Naive B cell (primary cell): ENCODE measurements at regions not wholly inside any gene's neighbourhood (a gene's known extent, or its start where the extent isn't known, plus 50 kb on each side); places are given as distances from the start of the nearest gene placed in this dataset.
"Not testable (repeated sequence)": the region's sequence is repeated elsewhere in the genome, so short reads cannot be mapped to it uniquely, and the experiment has no call there.

Experiments used
- ATAC-seq, 2 donors: fragments of 150-1000 bp; cut with Tn5 transposase; 2 replicates each; pipeline ENCODE4 v1.10.0; 2021; ENCODE audit warnings: low read depth in 2 of 2, mild to moderate bottlenecking in 2 of 2, moderate library complexity in 2 of 2
- DNase-seq: peaks from one replicate; pipeline ENCODE4 v3.0.0; 2022
- H3K27ac Mint-ChIP-seq, 6 donors: one replicate each; pipeline ENCODE4 v1.8.0; 2020 to 2022; ENCODE audit warnings: mild to moderate bottlenecking in 6 of 6, mixed read lengths in 6 of 6, moderate library complexity in 5 of 6, inconsistent platforms in 2 of 6
- H3K27me3 Mint-ChIP-seq, 3 donors: one replicate each; pipeline ENCODE4 v1.8.0; 2021 to 2022; ENCODE audit warnings: mixed read lengths in 3 of 3, mild to moderate bottlenecking in 1 of 3
- H3K36me3 Mint-ChIP-seq, 2 donors: one replicate each; pipeline ENCODE4 v1.8.0; 2020 to 2022; ENCODE audit warnings: mixed read lengths in 2 of 2, inconsistent platforms in 1 of 2, mild to moderate bottlenecking in 1 of 2
- H3K4me1 Mint-ChIP-seq, 3 donors: one replicate each; pipeline ENCODE4 v1.8.0; 2020 to 2022; ENCODE audit warnings: mixed read lengths in 3 of 3, inconsistent platforms in 1 of 3, mild to moderate bottlenecking in 1 of 3, moderate library complexity in 1 of 3
- H3K4me3 Mint-ChIP-seq, 8 donors: one replicate each; pipeline ENCODE4 v1.8.0; 2020 to 2022; ENCODE audit warnings: mild to moderate bottlenecking in 8 of 8, mixed read lengths in 8 of 8, moderate library complexity in 8 of 8, inconsistent platforms in 2 of 8
- H3K9me3 Mint-ChIP-seq, 7 donors: one replicate each; pipeline ENCODE4 v1.8.0; 2020 to 2022; ENCODE audit warnings: mixed read lengths in 7 of 7, mild to moderate bottlenecking in 5 of 7, inconsistent platforms in 2 of 7, moderate library complexity in 1 of 7

DNA sequence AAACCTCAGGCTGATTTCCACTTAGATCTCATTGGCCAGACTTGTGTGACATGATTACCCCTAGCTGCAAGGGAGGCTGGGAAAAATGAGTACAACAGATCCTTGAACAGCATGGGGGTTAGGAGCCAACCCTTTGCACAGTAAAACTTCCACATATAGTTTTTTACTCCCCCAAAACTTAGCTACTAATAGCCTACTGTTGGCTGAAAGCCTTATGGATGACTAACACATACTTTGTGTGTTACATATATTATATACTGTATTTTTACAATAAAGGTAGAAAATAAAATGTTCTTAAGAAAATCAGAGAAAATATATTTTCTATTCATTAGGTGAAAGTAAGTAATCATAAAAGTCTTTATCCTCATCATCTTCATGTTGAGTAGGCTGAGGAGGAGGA is 217.4 kb downstream of the NMUR2 start:
- H3K27me3 Mint-ChIP-seq: peaks cover 9 to 11% (median 11%) of the 10 kb centered on the region in 3 donors
- H3K27ac Mint-ChIP-seq: no peak overlapping the region
- no peak overlapping the region for H3K4me3 Mint-ChIP-seq
- no peak for DNase-seq
- peaks cover 0 to 22% (median 9%) of the 10 kb centered on the region in 7 donors for H3K9me3 Mint-ChIP-seq
- ATAC-seq: no peak
- H3K36me3 Mint-ChIP-seq: peaks cover 0 to under 1% of the 10 kb centered on the region in 2 donors
- no peaks in the 10 kb centered on the region for H3K4me1 Mint-ChIP-seq

DNA sequence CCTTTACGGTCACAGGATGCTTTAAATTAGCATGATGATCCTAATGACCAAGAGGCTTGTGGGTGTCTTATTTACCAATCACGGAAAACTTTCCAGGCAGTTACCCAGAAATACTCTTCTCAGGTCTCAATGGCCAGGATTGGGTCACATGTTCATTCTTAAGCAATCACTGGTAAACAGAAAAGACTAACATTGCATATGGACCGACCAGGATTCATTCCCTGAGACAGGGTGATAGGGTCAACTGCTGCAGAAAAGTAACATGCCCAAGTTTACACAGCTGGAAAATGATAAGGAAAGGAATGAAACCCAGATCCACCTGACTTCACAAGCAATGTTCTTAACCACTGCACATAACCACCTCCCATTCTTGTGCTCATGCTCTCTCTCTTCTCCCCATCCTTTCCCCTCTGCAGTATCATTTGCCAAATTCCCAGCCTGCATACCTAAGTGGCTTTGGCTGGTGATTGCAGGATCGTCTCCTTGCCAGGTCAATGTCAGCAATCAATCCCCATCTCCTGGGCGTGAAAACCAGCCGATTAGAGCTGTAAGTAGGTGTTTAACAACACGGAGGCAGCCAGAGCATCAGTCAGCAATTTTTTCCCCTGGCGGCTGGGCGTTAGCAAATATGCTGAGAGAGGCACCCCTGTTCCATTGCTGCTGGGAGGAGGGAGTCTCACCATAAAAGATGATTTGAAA is 219.4 kb downstream of the NMUR2 start:
- Mint-ChIP-seq H3K9me3 (peaks cover 0 to 19% (median 11%) of the 10 kb centered on the region in 7 donors), H3K27me3 (peaks cover 9 to 11% (median 11%) of the 10 kb centered on the region in 3 donors), H3K27ac (peak overlapping the region in 1 of 6 donors; percentile 79), H3K4me3 (peak overlapping the region in 1 of 8 donors; percentile 44), H3K36me3 (no peaks in the 10 kb centered on the region), H3K4me1 (no peaks in the 10 kb centered on the region)
- DNase-seq (no peak), ATAC-seq (no peak)

DNA sequence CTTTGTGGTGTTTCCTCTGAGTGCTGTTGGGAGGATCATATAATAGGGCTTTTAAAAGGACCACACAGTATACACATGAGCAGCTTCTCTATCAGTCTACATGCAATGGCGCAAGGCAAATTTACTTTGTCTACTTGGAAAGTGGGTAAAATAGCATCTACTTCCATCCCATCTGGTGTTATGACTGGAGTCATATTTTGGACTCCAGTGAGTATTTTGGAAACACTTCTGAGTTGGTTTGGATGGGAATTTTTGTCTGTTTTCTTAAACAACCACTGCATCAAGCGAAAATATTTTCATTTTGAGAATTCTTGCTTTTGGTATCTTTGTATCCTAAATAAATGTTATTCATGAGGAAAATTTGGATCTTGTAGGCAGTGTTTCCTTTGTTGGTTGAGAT is 220.8 kb downstream of the NMUR2 start:
- ATAC-seq: no peak
- H3K36me3 Mint-ChIP-seq: no peaks in the 10 kb centered on the region
- no peaks in the 10 kb centered on the region for H3K4me1 Mint-ChIP-seq
- peaks cover 4 to 11% (median 9%) of the 10 kb centered on the region in 3 donors for H3K27me3 Mint-ChIP-seq
- peaks cover 0 to 29% (median 14%) of the 10 kb centered on the region in 7 donors for H3K9me3 Mint-ChIP-seq
- H3K4me3 Mint-ChIP-seq: no peak overlapping the region
- no peak overlapping the region for H3K27ac Mint-ChIP-seq
- DNase-seq: no peak

DNA sequence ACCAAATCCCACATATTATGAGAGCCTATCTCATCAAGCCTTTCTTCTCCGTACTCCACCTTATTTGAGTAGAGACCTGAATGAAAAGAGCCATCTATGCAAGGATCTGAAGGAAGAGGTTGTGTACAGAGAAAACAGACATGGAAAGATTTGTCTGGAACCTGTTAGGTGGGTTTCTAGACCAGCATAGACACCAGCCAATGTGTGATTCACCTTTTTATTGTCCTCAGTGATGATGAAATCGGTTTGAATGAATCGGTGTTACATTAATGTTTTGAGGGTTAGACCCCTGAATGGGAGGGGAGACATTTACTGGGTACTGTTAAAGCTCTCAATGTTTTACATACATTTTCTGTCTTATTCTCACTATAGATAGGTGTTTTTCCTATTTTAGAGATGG is 223.6 kb downstream of the NMUR2 start:
- Mint-ChIP-seq H3K4me3 (no peak overlapping the region), H3K36me3 (no peaks in the 10 kb centered on the region), H3K9me3 (peaks cover 0 to 28% (median 15%) of the 10 kb centered on the region in 7 donors), H3K27me3 (peaks cover 0 to 11% (median 6%) of the 10 kb centered on the region in 3 donors), H3K27ac (no peak overlapping the region), H3K4me1 (no peaks in the 10 kb centered on the region)
- ATAC-seq: no peak
- DNase-seq: no peak

DNA sequence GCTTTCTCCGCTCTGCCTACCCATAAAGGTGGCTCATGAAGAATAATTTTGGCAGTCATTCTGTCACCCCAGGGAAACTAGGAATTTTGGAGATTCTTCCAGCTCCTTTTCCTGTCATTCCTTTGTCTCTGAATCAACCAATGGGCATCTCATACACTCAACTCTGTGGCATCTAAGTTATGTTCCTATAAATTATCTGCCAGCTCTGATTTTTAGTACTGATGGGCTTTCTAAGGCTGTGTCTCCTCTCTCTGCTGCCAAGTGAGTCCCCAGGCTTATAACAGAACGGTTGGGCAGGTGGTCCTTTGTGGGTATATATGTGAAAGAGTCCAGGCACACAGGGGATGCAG is 226.8 kb downstream of the NMUR2 start:
- ATAC-seq (no peak), DNase-seq (no peak)
- H3K4me3 Mint-ChIP-seq: no peak overlapping the region
- no peaks in the 10 kb centered on the region for H3K4me1 Mint-ChIP-seq
- H3K36me3 Mint-ChIP-seq: no peaks in the 10 kb centered on the region
- peaks cover 5 to 19% (median 6%) of the 10 kb centered on the region in 3 donors for H3K27me3 Mint-ChIP-seq
- H3K27ac Mint-ChIP-seq: no peak overlapping the region
- H3K9me3 Mint-ChIP-seq: peaks cover 5 to 39% (median 13%) of the 10 kb centered on the region in 7 donors

DNA sequence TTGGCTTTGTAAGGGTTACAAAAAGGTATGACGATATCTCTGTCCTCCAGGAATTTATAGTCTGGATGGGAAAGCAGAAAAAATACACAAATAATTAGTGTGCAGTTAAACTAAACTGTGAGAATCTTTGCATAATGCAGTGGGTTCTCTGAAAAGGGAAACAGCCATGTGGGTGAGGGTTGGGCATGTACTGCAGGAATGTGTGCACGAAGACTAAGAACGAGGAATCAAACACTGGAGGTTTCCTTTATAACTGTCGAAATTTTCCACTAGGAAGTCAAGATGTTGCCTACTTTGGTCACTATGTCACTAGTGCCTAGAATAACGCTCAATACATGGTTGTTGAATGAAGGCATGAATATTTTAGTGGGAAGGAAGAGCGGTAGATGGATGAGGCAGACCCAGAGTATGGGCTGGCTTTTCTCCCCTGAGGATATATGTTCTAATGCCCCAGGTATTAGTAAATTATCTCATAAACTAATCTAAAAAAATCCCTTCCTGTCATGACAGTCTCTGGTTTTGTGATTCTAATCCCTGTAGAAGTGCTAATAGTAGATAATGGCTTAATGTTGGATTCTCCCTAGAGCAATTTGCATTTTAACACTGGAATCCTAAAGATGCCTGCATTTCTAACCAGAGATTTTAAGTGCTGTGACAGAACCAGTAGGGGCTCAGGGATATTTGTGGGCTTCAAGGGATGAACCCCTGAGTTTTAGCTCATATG is 227.3 kb downstream of the NMUR2 start:
- no peak for DNase-seq
- H3K4me1 Mint-ChIP-seq: no peaks in the 10 kb centered on the region
- peaks cover 5 to 19% (median 6%) of the 10 kb centered on the region in 3 donors for H3K27me3 Mint-ChIP-seq
- no peak for ATAC-seq
- no peak overlapping the region for H3K4me3 Mint-ChIP-seq
- H3K27ac Mint-ChIP-seq: no peak overlapping the region
- H3K9me3 Mint-ChIP-seq: peaks cover 5 to 39% (median 12%) of the 10 kb centered on the region in 7 donors
- no peaks in the 10 kb centered on the region for H3K36me3 Mint-ChIP-seq

DNA sequence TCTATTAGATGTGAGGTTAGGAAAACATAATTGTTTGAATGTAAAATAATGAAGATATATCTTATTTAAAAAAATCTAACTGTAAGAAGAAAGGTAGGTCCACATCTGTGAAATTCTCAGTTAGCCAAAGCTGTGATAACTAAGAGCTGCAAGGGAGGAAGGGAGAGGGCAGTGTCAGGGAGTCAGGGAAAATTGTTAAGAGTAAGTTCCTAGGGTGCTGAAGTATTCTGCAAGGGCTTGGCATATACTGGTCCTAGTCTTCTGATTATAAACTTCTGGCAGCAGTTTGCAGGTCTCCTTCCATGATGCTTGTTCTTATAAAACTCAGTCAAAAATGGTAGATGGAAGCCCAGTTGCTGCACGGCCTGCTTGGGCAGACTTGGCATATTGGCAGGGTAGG is 233.2 kb downstream of the NMUR2 start:
- Mint-ChIP-seq H3K4me3 (no peak overlapping the region), H3K27ac (no peak overlapping the region), H3K27me3 (peaks cover 5 to 19% (median 19%) of the 10 kb centered on the region in 3 donors)

DNA sequence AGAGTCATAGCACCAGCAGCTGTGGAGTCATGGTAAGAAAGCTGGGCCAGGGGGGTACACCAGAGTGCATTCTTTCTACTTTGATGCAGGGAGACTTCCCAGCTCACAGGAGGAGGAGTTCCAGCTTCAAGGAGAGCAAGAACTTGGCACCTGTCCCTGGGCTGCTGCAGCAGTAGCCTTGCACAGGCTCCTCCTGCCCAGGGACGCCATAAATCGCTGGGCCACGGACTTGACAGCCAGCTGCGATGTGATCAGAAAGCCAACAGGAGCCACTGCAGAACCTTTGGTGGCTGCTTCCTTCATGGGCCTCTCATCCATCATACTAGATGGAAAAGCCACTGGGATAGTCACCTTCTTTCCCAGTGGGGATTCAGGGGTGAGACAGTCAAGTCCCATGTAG is 234.7 kb downstream of the NMUR2 start:
- no peak for DNase-seq
- peaks cover 0 to 11% (median 3%) of the 10 kb centered on the region in 7 donors for H3K9me3 Mint-ChIP-seq
- H3K4me1 Mint-ChIP-seq: no peaks in the 10 kb centered on the region
- no peak overlapping the region for H3K4me3 Mint-ChIP-seq
- peaks cover 5 to 19% (median 11%) of the 10 kb centered on the region in 3 donors for H3K27me3 Mint-ChIP-seq
- ATAC-seq: no peak
- H3K36me3 Mint-ChIP-seq: no peaks in the 10 kb centered on the region
- no peak overlapping the region for H3K27ac Mint-ChIP-seq

More for the DNA sequence above, 233.2 kb downstream of the NMUR2 start:
- H3K9me3 Mint-ChIP-seq: peaks cover 0 to 11% (median 5%) of the 10 kb centered on the region in 7 donors
- no peaks in the 10 kb centered on the region for H3K36me3 Mint-ChIP-seq
- no peak for DNase-seq
- ATAC-seq: no peak
- H3K4me1 Mint-ChIP-seq: no peaks in the 10 kb centered on the region

DNA sequence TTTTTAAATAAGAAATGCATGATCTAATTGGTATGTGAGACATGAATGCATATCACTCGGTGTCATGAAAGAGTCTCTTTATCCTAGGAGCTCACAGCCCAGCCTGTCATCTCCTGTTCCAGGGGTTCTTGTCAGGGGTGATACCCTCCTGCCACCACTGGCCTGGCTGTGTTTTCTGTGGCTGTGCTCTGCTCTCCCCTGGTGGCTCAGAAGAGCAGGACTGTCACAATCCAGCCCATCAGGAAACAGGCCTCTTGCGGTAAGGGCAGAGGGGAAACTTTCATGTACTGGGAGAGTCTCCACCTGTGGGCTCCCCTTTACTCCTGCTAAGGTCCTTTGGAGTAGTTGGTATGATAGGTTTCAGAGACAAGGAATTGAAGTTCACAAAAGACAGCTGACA is 240.2 kb upstream of the GLRA1 start:
- Mint-ChIP-seq H3K36me3 (no peaks in the 10 kb centered on the region), H3K27me3 (peaks cover 0 to 6% (median 0%) of the 10 kb centered on the region in 3 donors), H3K4me3 (no peak overlapping the region), H3K4me1 (no peaks in the 10 kb centered on the region), H3K27ac (no peak overlapping the region), H3K9me3 (peaks cover 0 to 3% (median 0%) of the 10 kb centered on the region in 7 donors)
- ATAC-seq: no peak
- DNase-seq: no peak

DNA sequence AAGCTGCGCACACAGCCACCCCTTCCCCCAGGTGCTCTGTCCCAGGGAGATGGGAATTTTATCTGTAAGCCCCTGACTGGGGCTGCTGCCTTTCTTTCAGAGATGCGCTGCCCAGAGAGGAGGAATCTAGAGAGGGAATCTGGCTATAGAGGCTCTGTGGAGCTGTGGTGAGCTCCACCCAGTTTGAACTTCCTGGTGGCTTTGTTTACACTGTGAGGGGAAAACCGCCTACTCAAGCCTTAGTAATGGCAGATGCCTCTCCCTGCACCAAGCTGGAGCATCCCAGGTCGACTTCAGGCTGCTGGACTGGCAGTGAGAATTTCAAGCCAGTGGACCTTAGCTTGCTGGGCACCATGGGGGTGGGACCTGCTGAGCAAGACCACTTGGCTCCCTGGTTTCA is 235.2 kb upstream of the GLRA1 start:
- H3K27ac Mint-ChIP-seq, ATAC-seq, H3K36me3 Mint-ChIP-seq, H3K4me1 Mint-ChIP-seq, H3K4me3 Mint-ChIP-seq, DNase-seq, H3K27me3 Mint-ChIP-seq: not testable (repeated sequence)
- H3K9me3 Mint-ChIP-seq: peaks cover 4 to 11% (median 9%) of the 10 kb centered on the region in 7 donors

DNA sequence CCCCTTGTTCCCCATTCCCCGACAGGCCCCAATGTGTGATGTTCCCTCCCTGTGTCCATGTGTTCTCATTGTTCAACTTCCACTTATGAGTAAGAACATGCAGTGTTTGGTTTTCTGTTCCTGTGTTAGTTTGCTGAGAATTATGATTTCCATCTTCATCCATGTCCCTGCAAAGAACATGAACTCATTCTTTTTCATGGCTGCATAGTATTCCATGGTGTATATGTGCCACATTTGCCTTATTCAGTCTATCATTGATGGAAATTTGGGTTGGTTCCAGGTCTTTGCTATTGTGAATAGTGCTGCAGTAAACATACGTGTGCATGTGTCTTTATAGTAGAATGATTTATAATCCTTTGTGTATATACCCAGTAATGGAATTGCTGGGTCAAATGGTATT is 229.8 kb upstream of the GLRA1 start:
- not testable (repeated sequence) for DNase-seq, H3K27ac Mint-ChIP-seq, H3K36me3 Mint-ChIP-seq, ATAC-seq, H3K4me3 Mint-ChIP-seq, H3K4me1 Mint-ChIP-seq, H3K27me3 Mint-ChIP-seq
- H3K9me3 Mint-ChIP-seq: peaks cover 4 to 14% (median 11%) of the 10 kb centered on the region in 7 donors

DNA sequence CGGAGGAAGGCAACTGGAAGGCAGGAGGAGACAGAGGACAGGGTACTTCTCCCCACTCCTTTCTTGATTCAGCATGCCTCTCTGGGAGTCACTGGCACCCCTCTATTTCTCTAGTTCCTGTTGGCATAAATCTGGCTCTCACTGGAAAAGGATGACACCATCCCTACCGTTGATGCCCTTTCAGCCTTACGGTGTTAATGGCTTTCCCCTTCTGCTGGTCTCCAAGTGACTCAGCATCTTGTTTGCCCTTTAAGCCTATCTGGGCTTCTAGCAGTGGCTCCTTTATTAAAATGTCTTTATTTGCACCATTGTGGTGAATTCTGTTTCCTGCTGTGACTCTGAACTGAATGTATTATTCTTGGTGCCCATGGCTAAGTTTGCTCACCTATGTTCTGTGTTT is 227.3 kb upstream of the GLRA1 start:
- no peak overlapping the region for H3K27ac Mint-ChIP-seq
- H3K9me3 Mint-ChIP-seq: peaks cover 0 to 11% (median 2%) of the 10 kb centered on the region in 7 donors

DNA sequence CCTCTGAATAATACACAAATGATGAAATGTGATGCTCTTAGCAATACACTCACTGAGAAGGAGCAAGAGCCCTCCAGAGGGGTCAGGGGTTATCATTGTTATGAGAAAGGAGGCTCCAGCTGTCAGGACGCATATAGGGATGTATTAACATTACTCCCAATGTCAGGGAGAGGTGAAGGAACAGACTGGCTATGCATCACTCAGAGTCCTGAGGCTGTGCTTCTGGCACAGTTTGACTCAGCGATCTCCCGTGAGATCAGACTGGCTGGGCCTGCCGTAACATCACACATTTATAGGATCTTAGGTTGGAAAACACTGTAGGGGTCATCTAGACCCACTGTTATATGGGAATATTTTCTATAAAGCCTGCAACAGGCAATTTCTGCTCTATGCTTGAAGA is 226.5 kb upstream of the GLRA1 start:
- H3K27ac Mint-ChIP-seq: no peak overlapping the region
- ATAC-seq (no peak), DNase-seq (no peak)
- no peaks in the 10 kb centered on the region for H3K27me3 Mint-ChIP-seq
- no peak overlapping the region for H3K4me3 Mint-ChIP-seq
- H3K9me3 Mint-ChIP-seq: peaks cover 0 to 11% (median 2%) of the 10 kb centered on the region in 7 donors
- no peaks in the 10 kb centered on the region for H3K36me3 Mint-ChIP-seq
- no peaks in the 10 kb centered on the region for H3K4me1 Mint-ChIP-seq

More for the DNA sequence above, 227.3 kb upstream of the GLRA1 start:
- Mint-ChIP-seq H3K27me3 (peaks cover 0 to 1% (median 0%) of the 10 kb centered on the region in 3 donors), H3K36me3 (no peaks in the 10 kb centered on the region), H3K4me3 (no peak overlapping the region), H3K4me1 (no peaks in the 10 kb centered on the region)
- DNase-seq (no peak), ATAC-seq (no peak)

DNA sequence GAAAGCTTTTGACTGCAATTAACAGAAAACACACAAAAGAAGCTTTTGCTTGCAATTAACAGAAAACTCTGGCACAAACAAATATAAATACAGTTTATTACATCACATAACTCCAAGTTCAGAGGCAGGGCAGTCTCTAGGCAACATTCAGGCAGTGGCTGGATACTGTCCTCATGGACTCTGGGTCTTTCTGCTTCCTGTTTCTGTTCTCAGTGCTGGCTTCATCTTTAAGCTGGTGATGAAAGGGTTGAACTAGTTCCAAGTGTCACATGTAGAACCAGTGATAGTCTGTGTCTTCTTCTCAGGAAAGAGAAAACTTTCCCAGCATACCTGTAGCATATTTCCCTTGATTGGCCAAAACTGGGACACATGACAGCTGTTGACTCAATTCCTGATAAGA is 222.6 kb upstream of the GLRA1 start:
- no peaks in the 10 kb centered on the region for H3K27me3 Mint-ChIP-seq
- no peak for ATAC-seq
- DNase-seq: no peak
- H3K27ac Mint-ChIP-seq: no peak overlapping the region
- H3K9me3 Mint-ChIP-seq: no peaks in the 10 kb centered on the region
- no peaks in the 10 kb centered on the region for H3K4me1 Mint-ChIP-seq
- no peaks in the 10 kb centered on the region for H3K36me3 Mint-ChIP-seq
- H3K4me3 Mint-ChIP-seq: no peak overlapping the region
